ENCODE measurements at regions not wholly inside any gene's neighbourhood (a gene's known extent, or its start where the extent isn't known, plus 50 kb on each side); places are given as distances from the start of the nearest gene placed in this dataset.

- TF ChIP-seq, protein P1, sequence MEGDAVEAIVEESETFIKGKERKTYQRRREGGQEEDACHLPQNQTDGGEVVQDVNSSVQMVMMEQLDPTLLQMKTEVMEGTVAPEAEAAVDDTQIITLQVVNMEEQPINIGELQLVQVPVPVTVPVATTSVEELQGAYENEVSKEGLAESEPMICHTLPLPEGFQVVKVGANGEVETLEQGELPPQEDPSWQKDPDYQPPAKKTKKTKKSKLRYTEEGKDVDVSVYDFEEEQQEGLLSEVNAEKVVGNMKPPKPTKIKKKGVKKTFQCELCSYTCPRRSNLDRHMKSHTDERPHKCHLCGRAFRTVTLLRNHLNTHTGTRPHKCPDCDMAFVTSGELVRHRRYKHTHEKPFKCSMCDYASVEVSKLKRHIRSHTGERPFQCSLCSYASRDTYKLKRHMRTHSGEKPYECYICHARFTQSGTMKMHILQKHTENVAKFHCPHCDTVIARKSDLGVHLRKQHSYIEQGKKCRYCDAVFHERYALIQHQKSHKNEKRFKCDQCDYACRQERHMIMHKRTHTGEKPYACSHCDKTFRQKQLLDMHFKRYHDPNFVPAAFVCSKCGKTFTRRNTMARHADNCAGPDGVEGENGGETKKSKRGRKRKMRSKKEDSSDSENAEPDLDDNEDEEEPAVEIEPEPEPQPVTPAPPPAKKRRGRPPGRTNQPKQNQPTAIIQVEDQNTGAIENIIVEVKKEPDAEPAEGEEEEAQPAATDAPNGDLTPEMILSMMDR (IDR thresholded peaks at IDR 0.05 in 4 of 5, conservative IDR thresholded peaks at IDR 0.05 in 1 of 5) = no peak
- no peak for TF ChIP-seq POLR2A (IDR thresholded peaks at IDR 0.05)
Measured at GRCh38 chr6:121837545-121838229, 402.2 kb downstream of the GJA1 start.
